Mesenchymal stem cell (in vitro differentiated cells and primary cell): ENCODE measurements at regions not wholly inside any gene's neighbourhood (a gene's known extent, or its start where the extent isn't known, plus 50 kb on each side); places are given as distances from the start of the nearest gene placed in this dataset.

Experiments
- DNase-seq: peaks from one replicate; pipeline ENCODE4 v3.0.0-alpha.2; 2013
- H2AFZ ChIP-seq: one replicate; pipeline ENCODE4 v1.6.1; 2013; ENCODE audit warnings: low read depth, mild to moderate bottlenecking, control low read depth, inconsistent platforms, low read length, moderate library complexity
- H2AK5ac ChIP-seq: 2 replicates; pipeline ENCODE4 v1.6.1; 2013; ENCODE audit warnings: low read length, moderate library complexity, mild to moderate bottlenecking, inconsistent platforms; ENCODE audit not compliant: severe bottlenecking
- H2BK120ac ChIP-seq: one replicate; pipeline ENCODE4 v1.6.1; 2013; ENCODE audit warnings: low read depth, mild to moderate bottlenecking, inconsistent platforms, low read length, moderate library complexity
- H2BK12ac ChIP-seq, 2 experiments: one replicate each; pipeline ENCODE4 v1.6.1; 2013; ENCODE audit warnings: inconsistent platforms in 2 of 2, low read length in 2 of 2, mild to moderate bottlenecking in 2 of 2, moderate library complexity in 2 of 2, control low read depth in 1 of 2
- H2BK15ac ChIP-seq: one replicate; pipeline ENCODE4 v1.6.1; 2013; ENCODE audit warnings: mild to moderate bottlenecking, low read depth, inconsistent platforms; ENCODE audit not compliant: poor library complexity, severe bottlenecking
- H2BK5ac ChIP-seq: 2 replicates; pipeline ENCODE4 v1.6.1; 2013; ENCODE audit warnings: low read depth, mild to moderate bottlenecking, low read length, control low read depth, inconsistent platforms; ENCODE audit not compliant: poor library complexity, severe bottlenecking
- H3K14ac ChIP-seq, 2 experiments: one replicate each; pipeline ENCODE4 v1.6.1; 2013; ENCODE audit warnings: inconsistent platforms in 2 of 2, low read length in 2 of 2, control low read depth in 1 of 2, mild to moderate bottlenecking in 1 of 2, moderate library complexity in 1 of 2
- H3K18ac ChIP-seq, 2 experiments: one replicate each; pipeline ENCODE4 v1.6.1; 2013; ENCODE audit warnings: inconsistent platforms in 2 of 2, low read length in 2 of 2, control low read depth in 1 of 2, low read depth in 1 of 2, mild to moderate bottlenecking in 1 of 2
- H3K23ac ChIP-seq, 2 experiments: one replicate each; pipeline ENCODE4 v1.6.1; 2013; ENCODE audit warnings: inconsistent platforms in 2 of 2, low read length in 2 of 2, mild to moderate bottlenecking in 2 of 2, moderate library complexity in 2 of 2, control low read depth in 1 of 2
- H3K27ac ChIP-seq: 2 replicates; pipeline ENCODE4 v1.5.1; 2013; ENCODE audit warnings: mild to moderate bottlenecking, moderate library complexity, low read length, control low read depth, inconsistent platforms; ENCODE audit not compliant: poor library complexity, severe bottlenecking
- H3K27me3 ChIP-seq, 2 experiments: 2 replicates each; pipeline versions ENCODE4 v1.6.1 to v1.7.0; 2013; ENCODE audit warnings: low read length in 2 of 2, mild to moderate bottlenecking in 2 of 2, moderate library complexity in 2 of 2, control low read depth in 1 of 2, inconsistent platforms in 1 of 2; ENCODE audit not compliant: control insufficient read depth in 1 of 2, insufficient read depth in 1 of 2
- H3K36me3 ChIP-seq, 2 experiments: 2 replicates each; pipeline versions ENCODE4 v1.6.1 to v1.7.0; 2013; ENCODE audit warnings: low read length in 2 of 2, control low read depth in 1 of 2, inconsistent platforms in 1 of 2, low read depth in 1 of 2, mild to moderate bottlenecking in 1 of 2; ENCODE audit not compliant: insufficient read depth in 2 of 2, control insufficient read depth in 1 of 2
- H3K4ac ChIP-seq, 2 experiments: one replicate each; pipeline ENCODE4 v1.6.1; 2013; ENCODE audit warnings: inconsistent platforms in 2 of 2, low read length in 2 of 2, mild to moderate bottlenecking in 2 of 2, moderate library complexity in 2 of 2, control low read depth in 1 of 2, low read depth in 1 of 2
- H3K4me1 ChIP-seq: 2 replicates; pipeline ENCODE4 v1.6.1; 2013; ENCODE audit warnings: low read depth, low read length, control low read depth; ENCODE audit not compliant: control insufficient read depth, insufficient read depth
- H3K4me2 ChIP-seq: 2 replicates; pipeline ENCODE4 v1.6.1; 2013; ENCODE audit warnings: low read length, mild to moderate bottlenecking, inconsistent platforms; ENCODE audit not compliant: poor library complexity, severe bottlenecking
- H3K4me3 ChIP-seq, 2 experiments: 2 replicates each; pipeline versions ENCODE4 v1.5.1 to v1.7.0; 2013; ENCODE audit warnings: low read length in 2 of 2, mild to moderate bottlenecking in 2 of 2, control low read depth in 1 of 2, low read depth in 1 of 2; ENCODE audit not compliant: insufficient read depth in 1 of 2
- H3K79me1 ChIP-seq: replicated peaks from 2 replicates; pipeline ENCODE4 v1.6.1; 2013; ENCODE audit warnings: mild to moderate bottlenecking, control low read depth, low read length, inconsistent platforms; ENCODE audit not compliant: poor library complexity, severe bottlenecking
- H3K9ac ChIP-seq: 2 replicates; pipeline ENCODE4 v1.7.0; 2013; ENCODE audit warnings: mild to moderate bottlenecking, low read length, moderate library complexity
- H3K9me3 ChIP-seq: 2 replicates; pipeline ENCODE4 v1.7.0; 2013; ENCODE audit warnings: mild to moderate bottlenecking, low read length; ENCODE audit not compliant: control insufficient read depth
- H4K8ac ChIP-seq: one replicate; pipeline ENCODE4 v1.6.1; 2013; ENCODE audit warnings: inconsistent platforms, mild to moderate bottlenecking, low read length, moderate library complexity
- H4K91ac ChIP-seq: one replicate; pipeline ENCODE4 v1.6.1; 2013; ENCODE audit warnings: mild to moderate bottlenecking, low read length, inconsistent platforms
- WGBS: methylation state at CpG from one replicate; pipeline ENCODE4 v1.1.7; 2013; ENCODE audit warnings: mixed read lengths; 5-methylcytosine and 5-hydroxymethylcytosine counted together

GRCh38 chr16:26261621-26262020 lies 569.9 kb downstream of the HS3ST4 start:
- Histone ChIP-seq H3K9ac (no peak overlapping the region), H2BK12ac (no peak overlapping the region), H2AK5ac (no peak overlapping the region), H2AFZ (no peak overlapping the region), H3K9me3 (no peaks in the 10 kb centered on the region), H3K4me3 (no peak overlapping the region), H3K36me3 (no peaks in the 10 kb centered on the region), H3K27ac (no peak overlapping the region), H2BK120ac (no peak overlapping the region), H3K23ac (no peak overlapping the region), H3K27me3 (no peaks in the 10 kb centered on the region), H3K14ac (no peak overlapping the region), H3K4me2 (no peak overlapping the region), H4K8ac (no peak overlapping the region), H4K91ac (no peak overlapping the region), H3K4ac (no peak overlapping the region), H3K18ac (no peak overlapping the region), H3K79me1 (no peaks in the 10 kb centered on the region), H2BK5ac (no peak overlapping the region), H2BK15ac (no peak overlapping the region), H3K4me1 (no peaks in the 10 kb centered on the region)
- 78% methylated on average over 1 of the region's 2 CpGs for whole genome bisulfite sequencing
- no peak for DNase-seq

DNA sequence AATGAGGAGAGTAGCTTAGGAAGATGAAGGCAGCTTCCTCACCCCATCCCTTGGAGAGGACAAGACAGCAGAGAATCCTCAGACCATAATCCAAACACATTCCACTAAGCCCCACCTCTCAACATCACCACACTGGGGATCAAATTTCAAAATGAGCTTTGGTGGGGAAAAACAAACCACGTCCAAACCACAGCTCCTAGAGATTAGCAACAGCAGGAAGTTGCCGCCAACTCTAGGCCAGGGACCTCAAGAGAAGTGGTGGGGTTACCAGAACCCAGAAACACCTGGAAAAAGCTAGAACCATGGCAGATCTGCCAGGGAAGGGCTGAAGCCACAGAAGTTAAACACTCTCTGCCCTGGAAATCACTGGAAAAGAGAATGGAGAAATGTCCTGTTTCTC lies 571.6 kb downstream of the HS3ST4 start:
- Histone ChIP-seq H2BK120ac (no peak overlapping the region), H4K8ac (no peak overlapping the region), H4K91ac (no peak overlapping the region), H3K4ac (no peak overlapping the region), H3K4me2 (no peak overlapping the region), H2BK12ac (no peak overlapping the region), H3K9me3 (no peaks in the 10 kb centered on the region), H3K23ac (no peak overlapping the region), H3K9ac (no peak overlapping the region), H3K27ac (no peak overlapping the region), H2BK5ac (no peak overlapping the region), H3K14ac (no peak overlapping the region), H2AK5ac (no peak overlapping the region), H3K27me3 (no peaks in the 10 kb centered on the region), H2AFZ (no peak overlapping the region), H3K4me3 (no peak overlapping the region), H3K79me1 (no peaks in the 10 kb centered on the region), H3K18ac (no peak overlapping the region), H2BK15ac (no peak overlapping the region), H3K36me3 (no peaks in the 10 kb centered on the region), H3K4me1 (no peaks in the 10 kb centered on the region)
- no peak for DNase-seq
- 33% methylated on average over 2 of the region's 2 CpGs for WGBS

GRCh38 chr16:26267641-26268040 lies 575.9 kb downstream of the HS3ST4 start:
- H2AFZ ChIP-seq = no peak overlapping the region
- no peak overlapping the region for H3K23ac ChIP-seq
- H3K79me1 ChIP-seq = no peaks in the 10 kb centered on the region
- DNase-seq = no peak
- no peak overlapping the region for H3K4ac ChIP-seq
- no peak overlapping the region for H2BK12ac ChIP-seq
- H3K27ac ChIP-seq = no peak overlapping the region
- no peak overlapping the region for H4K91ac ChIP-seq
- H3K36me3 ChIP-seq = no peaks in the 10 kb centered on the region
- H3K14ac ChIP-seq = no peak overlapping the region
- H3K4me3 ChIP-seq = no peak overlapping the region
- H3K9ac ChIP-seq = no peak overlapping the region
- H2BK5ac ChIP-seq = no peak overlapping the region
- no peak overlapping the region for H2AK5ac ChIP-seq
- no peaks in the 10 kb centered on the region for H3K4me1 ChIP-seq
- H3K9me3 ChIP-seq = no peaks in the 10 kb centered on the region
- WGBS = 17% methylated on average over 2 of the region's 3 CpGs
- no peaks in the 10 kb centered on the region for H3K27me3 ChIP-seq
- H4K8ac ChIP-seq = no peak overlapping the region
- no peak overlapping the region for H2BK15ac ChIP-seq
- H3K18ac ChIP-seq = no peak overlapping the region
- H3K4me2 ChIP-seq = no peak overlapping the region
- H2BK120ac ChIP-seq = no peak overlapping the region

- Histone ChIP-seq H3K4me3 (no peak overlapping the region), H3K9ac (no peak overlapping the region), H3K4me1 (no peaks in the 10 kb centered on the region), H3K4ac (no peak overlapping the region), H2BK12ac (no peak overlapping the region), H3K79me1 (no peaks in the 10 kb centered on the region), H2BK5ac (no peak overlapping the region), H4K91ac (no peak overlapping the region), H4K8ac (no peak overlapping the region), H2BK120ac (no peak overlapping the region), H2AFZ (no peak overlapping the region), H3K18ac (no peak overlapping the region), H3K4me2 (no peak overlapping the region), H3K23ac (no peak overlapping the region), H2AK5ac (no peak overlapping the region), H3K27ac (no peak overlapping the region), H2BK15ac (no peak overlapping the region), H3K36me3 (no peaks in the 10 kb centered on the region), H3K9me3 (no peaks in the 10 kb centered on the region), H3K27me3 (no peaks in the 10 kb centered on the region), H3K14ac (no peak overlapping the region)
- no peak for DNase-seq
Measured at GRCh38 chr16:26269673-26270072, 577.9 kb downstream of the HS3ST4 start.
